ENCODE measurements at regions not wholly inside any gene's neighbourhood (a gene's known extent, or its start where the extent isn't known, plus 50 kb on each side); places are given as distances from the start of the nearest gene placed in this dataset.

DNA sequence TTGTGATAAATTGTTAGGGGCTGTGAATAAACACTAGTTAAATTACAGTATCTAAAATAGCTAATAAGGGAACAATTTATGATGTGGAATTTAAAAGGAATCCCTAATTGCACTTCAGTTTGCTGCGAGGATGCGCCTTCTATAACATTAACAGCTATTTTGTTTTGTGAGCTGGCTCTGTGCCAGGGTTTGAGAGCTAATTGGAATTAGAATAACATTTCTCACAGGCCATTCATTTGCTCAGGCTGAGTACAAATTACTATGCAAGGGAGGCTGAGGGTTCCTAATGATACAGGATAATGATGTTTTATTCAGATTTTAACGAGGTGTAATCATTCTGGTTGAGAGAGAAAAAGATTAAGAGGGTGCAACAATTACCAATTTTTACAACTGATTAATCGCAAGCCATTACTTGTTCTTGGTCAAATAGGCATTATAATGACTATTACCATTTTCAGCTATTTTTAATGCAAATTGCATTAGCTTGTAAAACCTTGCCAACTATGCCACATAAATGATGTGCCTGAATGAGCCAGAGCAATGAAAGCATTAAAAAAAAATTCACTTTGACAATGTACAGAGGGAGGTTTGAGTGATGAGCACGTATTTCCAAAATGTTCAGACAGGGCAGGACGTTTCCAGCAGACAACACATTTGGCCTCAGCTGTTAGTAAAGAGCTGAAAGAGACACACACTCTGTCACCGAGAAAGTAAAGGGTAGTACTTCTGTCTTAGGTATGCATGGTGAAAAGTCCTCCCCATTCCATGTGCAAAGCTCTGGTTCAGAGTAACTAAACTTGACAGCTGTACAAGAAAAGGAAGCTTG lies 576.5 kb downstream of the TLE1 start:
- ChIA-PET CTCF (ENCODE audit: low intra/inter-chr PET ratio, low total read pairs) (no interaction called here), POLR2A (no interaction called here)
- Histone ChIP-seq H3K9me3 (ENCODE audit: low read length) (no peaks in the 10 kb centered on the region), H3K9ac (ENCODE audit: insufficient read depth, low read depth, low read length) (no peak overlapping the region), H3K4me3 (replicated peaks in 1 of 3; ENCODE audit: insufficient read depth in 1 of 3, low read depth in 2 of 3, low read length in 3 of 3) (no peak overlapping the region), H2AFZ (ENCODE audit: low read length) (no peak overlapping the region), H3K36me3 (replicated peaks in 1 of 2; ENCODE audit: control insufficient read depth in 1 of 2, insufficient read depth in 2 of 2, low read length in 2 of 2) (no peaks in the 10 kb centered on the region), H3K4me1 (ENCODE audit: insufficient read depth, low read length) (no peaks in the 10 kb centered on the region), H3K79me2 (ENCODE audit: insufficient read depth, low read length) (no peaks in the 10 kb centered on the region), H3K27ac (ENCODE audit: extremely low read length, insufficient read depth, low read length) (no peak overlapping the region), H3K27me3 (ENCODE audit: control insufficient read depth in 1 of 2, insufficient read depth in 2 of 2, low read length in 2 of 2) (0 out of 5 replicates have a peak, but pooled peaks cover 0 to 3% of the 10 kb centered on the region in 2 experiments), H3K4me2 (ENCODE audit: low read depth, low read length) (no peak overlapping the region), H4K20me1 (ENCODE audit: insufficient read depth, low read length) (no peaks in the 10 kb centered on the region)
- 1% methylated on average over 7 of the region's 7 CpGs for WGBS (ENCODE audit: low lambda C conversion rate)
- ATAC-seq (no peak), DNase-seq (ENCODE audit: low spot score) (no peak), FAIRE-seq (no peak)
- in situ Hi-C loops (cut with HindIII; ENCODE audit: extremely low pct_ligation_motif_present, low pct_unique_long_range_greater_than_20kb) (no loop called here), intact Hi-C loops (cut with micrococcal nuclease; ENCODE audit: unreplicated experiment) (no loop called here)
- BruUV-seq (replicated peaks) = no TSS peak
- TF ChIP-seq TAF1 (CRISPR knock-in tag; IDR thresholded peaks at IDR 0.05) = no peak
- no peak for TF ChIP-seq HOXA3 (CRISPR knock-in tag; IDR thresholded peaks at IDR 0.05)
- TF ChIP-seq ZFP1 (CRISPR knock-in tag; IDR thresholded peaks at IDR 0.05) = no peak
- no peak for TF ChIP-seq ATF1 (CRISPR knock-in tag; IDR thresholded peaks at IDR 0.05)
- TF ChIP-seq SRF (IDR thresholded peaks at IDR 0.05; ENCODE audit: low read depth, low read length) = no peak
- no peak for TF ChIP-seq KMT2B (CRISPR knock-in tag; IDR thresholded peaks at IDR 0.05)
- TF ChIP-seq ZNF768 (CRISPR knock-in tag; IDR thresholded peaks at IDR 0.05) = no peak
- no peak for TF ChIP-seq HNF4A (CRISPR knock-in tag; IDR thresholded peaks at IDR 0.05)
- no peak for TF ChIP-seq ZNF772 (CRISPR knock-in tag; IDR thresholded peaks at IDR 0.05)
- no peak for TF ChIP-seq ZNF354B (CRISPR knock-in tag; IDR thresholded peaks at IDR 0.05)
- no peak for TF ChIP-seq ZNF333 (CRISPR knock-in tag; IDR thresholded peaks at IDR 0.05; ENCODE audit: borderline replicate concordance)
- no peak for TF ChIP-seq KDM5B (CRISPR knock-in tag; IDR thresholded peaks at IDR 0.05; ENCODE audit: borderline replicate concordance)
- no peak for TF ChIP-seq NCOR1 (IDR thresholded peaks at IDR 0.05; ENCODE audit: borderline replicate concordance, low read length)
- TF ChIP-seq ZNF790 (CRISPR knock-in tag; IDR thresholded peaks at IDR 0.05; ENCODE audit: borderline replicate concordance) = no peak
- no peak for TF ChIP-seq ONECUT2 (CRISPR knock-in tag; IDR thresholded peaks at IDR 0.05)
- TF ChIP-seq THAP11 (CRISPR knock-in tag; IDR thresholded peaks at IDR 0.05) = no peak
